LNCAP (cell line): ENCODE measurements at regions not wholly inside any gene's neighbourhood (a gene's known extent, or its start where the extent isn't known, plus 50 kb on each side); places are given as distances from the start of the nearest gene placed in this dataset.

Source experiments
- TF ChIP-seq, protein P1 (sequence below): fragments of 450-650 bp; IDR thresholded peaks from 2 replicates; pipeline ENCODE4 v1.5.1; 2017; ENCODE audit warnings: mild to moderate bottlenecking

DNA sequence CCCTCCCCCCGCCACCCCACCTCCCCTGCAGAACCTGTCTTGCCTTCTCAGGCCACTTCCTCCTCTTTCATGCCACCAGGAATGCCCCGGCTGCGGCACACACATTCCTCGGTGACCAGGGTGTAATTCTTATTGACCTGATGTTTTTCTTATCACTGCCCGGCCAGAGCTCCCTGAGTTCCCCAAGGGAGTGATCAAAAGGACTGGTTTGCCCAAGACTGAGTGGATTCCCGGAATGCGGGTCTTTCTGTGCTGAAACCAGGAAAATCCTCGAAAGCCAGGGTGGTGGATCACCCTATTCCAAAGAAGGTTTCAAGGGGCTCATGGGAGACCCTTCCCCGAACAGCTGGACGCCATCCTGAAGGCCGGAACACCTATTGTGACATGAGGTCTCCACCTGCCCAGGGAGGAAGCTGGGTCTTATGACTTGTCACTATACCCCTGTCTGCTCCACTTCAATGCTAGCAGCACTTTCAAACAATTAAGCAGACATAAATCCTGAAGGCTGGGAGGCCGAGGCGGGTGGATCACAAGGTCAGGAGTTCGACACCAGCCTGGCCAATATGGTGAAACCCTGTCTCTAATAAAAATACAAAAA lies 53.0 kb upstream of the RPL38 start:
- TF ChIP-seq, protein P1, sequence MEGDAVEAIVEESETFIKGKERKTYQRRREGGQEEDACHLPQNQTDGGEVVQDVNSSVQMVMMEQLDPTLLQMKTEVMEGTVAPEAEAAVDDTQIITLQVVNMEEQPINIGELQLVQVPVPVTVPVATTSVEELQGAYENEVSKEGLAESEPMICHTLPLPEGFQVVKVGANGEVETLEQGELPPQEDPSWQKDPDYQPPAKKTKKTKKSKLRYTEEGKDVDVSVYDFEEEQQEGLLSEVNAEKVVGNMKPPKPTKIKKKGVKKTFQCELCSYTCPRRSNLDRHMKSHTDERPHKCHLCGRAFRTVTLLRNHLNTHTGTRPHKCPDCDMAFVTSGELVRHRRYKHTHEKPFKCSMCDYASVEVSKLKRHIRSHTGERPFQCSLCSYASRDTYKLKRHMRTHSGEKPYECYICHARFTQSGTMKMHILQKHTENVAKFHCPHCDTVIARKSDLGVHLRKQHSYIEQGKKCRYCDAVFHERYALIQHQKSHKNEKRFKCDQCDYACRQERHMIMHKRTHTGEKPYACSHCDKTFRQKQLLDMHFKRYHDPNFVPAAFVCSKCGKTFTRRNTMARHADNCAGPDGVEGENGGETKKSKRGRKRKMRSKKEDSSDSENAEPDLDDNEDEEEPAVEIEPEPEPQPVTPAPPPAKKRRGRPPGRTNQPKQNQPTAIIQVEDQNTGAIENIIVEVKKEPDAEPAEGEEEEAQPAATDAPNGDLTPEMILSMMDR, result no peak

DNA sequence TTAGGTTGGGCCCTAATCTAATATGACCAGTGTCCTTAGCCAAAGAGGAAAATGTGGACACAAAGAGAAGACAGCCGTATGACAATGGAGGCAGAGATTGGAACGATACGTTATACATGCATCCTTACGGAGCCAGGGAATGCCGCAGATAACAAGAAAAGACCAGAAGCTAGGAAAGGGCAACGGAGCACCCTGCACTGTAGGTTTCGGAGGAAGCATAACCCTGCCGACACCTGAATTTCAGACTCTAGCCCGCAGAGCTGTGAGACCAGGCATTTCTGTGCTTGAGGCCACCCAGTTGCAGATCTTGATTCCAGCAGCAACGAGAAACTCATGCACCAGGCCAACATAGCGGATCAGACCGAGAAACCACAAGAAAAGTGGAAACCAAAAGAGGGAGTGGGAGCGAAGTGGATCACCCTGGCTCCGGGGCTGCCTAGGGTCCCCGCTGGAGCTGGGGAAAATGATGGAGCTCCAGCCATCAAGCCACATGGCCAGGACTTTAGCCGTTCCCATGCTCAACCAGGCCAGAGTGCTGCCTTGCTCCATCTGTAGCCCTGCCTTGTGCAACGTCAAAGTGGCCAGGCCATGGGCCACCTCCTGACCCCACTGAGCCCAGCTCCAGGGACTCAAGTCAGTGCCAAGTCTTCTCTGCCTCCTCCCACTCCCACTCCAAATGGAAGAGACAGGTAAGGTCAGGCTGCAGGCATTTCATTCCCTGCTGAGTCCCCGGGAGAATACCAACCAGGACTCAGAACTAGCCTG lies 51.7 kb upstream of the RPL38 start:
- TF ChIP-seq, protein P1, result no peak

DNA sequence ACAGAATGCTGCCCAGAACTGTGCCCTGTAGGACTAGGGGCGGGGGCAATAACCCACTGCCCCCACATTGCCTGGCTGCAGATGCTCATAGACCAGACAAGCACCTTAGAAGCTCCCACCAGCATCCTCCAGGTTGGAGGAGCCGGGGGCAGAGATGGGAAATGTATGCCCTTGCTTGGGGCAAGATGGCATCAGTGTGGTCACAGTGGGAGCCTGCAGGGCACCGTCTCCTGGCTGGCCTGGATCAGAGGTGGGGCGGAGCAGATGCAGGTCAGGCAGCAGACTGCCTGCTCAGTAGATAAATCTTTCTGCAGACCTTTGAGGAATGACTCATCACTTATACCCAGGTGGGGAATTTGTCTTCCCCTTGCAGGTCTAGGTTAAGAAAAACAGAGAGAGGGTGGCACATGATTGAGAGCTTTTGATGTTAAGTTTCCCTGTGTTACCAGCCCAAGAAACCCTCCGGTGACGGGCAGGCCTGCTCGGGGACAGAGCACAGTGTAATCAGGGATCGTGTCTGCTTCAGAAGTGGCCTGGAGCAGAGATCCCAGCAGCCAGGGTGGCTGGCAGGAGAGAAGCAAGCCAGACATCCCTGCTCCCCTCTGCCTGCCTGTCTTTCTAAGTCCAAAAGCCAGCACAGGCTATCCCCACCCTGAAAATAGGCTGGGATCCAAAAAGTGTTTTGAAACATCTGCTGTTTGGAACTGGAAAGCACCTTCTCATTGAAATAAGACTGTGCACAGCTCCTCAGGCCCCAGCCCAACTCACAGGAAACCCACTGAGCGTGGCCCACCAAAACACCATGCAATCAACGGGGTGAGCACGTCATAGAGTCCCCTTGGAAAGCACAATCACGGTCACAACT lies 50.7 kb upstream of the RPL38 start:
- TF ChIP-seq, protein P1, result no peak

DNA sequence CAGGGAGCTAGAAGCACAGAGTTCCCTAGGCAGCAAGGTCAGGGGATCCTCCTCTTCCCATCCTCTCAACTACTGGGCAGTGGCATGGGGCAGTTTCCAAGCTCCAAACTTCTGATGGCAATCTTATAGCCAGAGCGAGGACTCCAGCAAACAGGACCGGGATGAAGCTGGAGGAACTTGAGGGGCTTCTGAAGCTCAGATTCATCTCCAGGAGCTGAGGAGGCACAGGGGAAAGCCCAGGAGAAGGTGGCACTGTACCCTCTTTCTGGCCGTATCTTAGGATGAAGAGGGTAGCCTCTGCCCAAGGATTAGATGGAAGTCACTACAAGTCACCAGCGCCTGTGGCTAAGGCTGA lies 50.0 kb upstream of the RPL38 start:
- TF ChIP-seq, protein P1, result no peak
